Astrocyte (in vitro differentiated cells and primary cell): ENCODE measurements at regions not wholly inside any gene's neighbourhood (a gene's known extent, or its start where the extent isn't known, plus 50 kb on each side); places are given as distances from the start of the nearest gene placed in this dataset.

Source experiments
- CTCF ChIP-seq: IDR thresholded peaks from 2 replicates; pipeline ENCODE4 v1.5.1; 2011; ENCODE audit warnings: low read depth, mild to moderate bottlenecking, inconsistent platforms, low read length, moderate library complexity; ENCODE audit not compliant: insufficient read depth
- EZH2 ChIP-seq: IDR thresholded peaks from 2 replicates; pipeline ENCODE4 v1.6.1; 2012; ENCODE audit warnings: mild to moderate bottlenecking, low read length, inconsistent platforms; ENCODE audit not compliant: insufficient read depth

GRCh38 chr2:3060049-3060448 lies 317.6 kb downstream of the EIPR1 start:
- no peak for TF ChIP-seq EZH2
- TF ChIP-seq CTCF = no peak
